KMS-11 (cell line): ENCODE measurements at regions not wholly inside any gene's neighbourhood (a gene's known extent, or its start where the extent isn't known, plus 50 kb on each side); places are given as distances from the start of the nearest gene placed in this dataset.

Source experiments
- H2AFZ ChIP-seq: fragments of 200-600 bp; sonication (generic); 2 replicates; pipeline ENCODE4 v1.6.1; 2016; ENCODE audit warnings: antibody characterized with exemption, mixed run types, low read depth
- H3K27ac ChIP-seq: fragments of 200-600 bp; sonication (generic); 2 replicates; pipeline ENCODE4 v1.6.1; 2016; ENCODE audit warnings: mild to moderate bottlenecking, mixed run types
- H3K27me3 ChIP-seq: fragments of 200-600 bp; sonication (generic); 2 replicates; pipeline ENCODE4 v1.6.1; 2017; ENCODE audit warnings: mild to moderate bottlenecking, low read depth, mixed run types, moderate library complexity; ENCODE audit not compliant: insufficient read depth
- H3K36me3 ChIP-seq: fragments of 200-600 bp; sonication (generic); 2 replicates; pipeline ENCODE4 v1.6.1; 2017; ENCODE audit warnings: mild to moderate bottlenecking, mixed run types; ENCODE audit not compliant: insufficient read depth
- H3K4me1 ChIP-seq: fragments of 200-600 bp; sonication (generic); 2 replicates; pipeline ENCODE4 v1.6.1; 2016; ENCODE audit warnings: mild to moderate bottlenecking, low read depth, mixed run types; ENCODE audit not compliant: poor library complexity, severe bottlenecking
- H3K4me2 ChIP-seq: fragments of 200-600 bp; sonication (generic); 2 replicates; pipeline ENCODE4 v1.7.0; 2016; ENCODE audit warnings: mild to moderate bottlenecking, mixed run types
- H3K4me3 ChIP-seq: fragments of 200-600 bp; sonication (generic); IDR thresholded peaks from 2 replicates; pipeline ENCODE4 v1.6.1; 2017; ENCODE audit warnings: low read depth, low read length, mixed read lengths; ENCODE audit not compliant: insufficient read depth
- H3K79me2 ChIP-seq: fragments of 200-600 bp; sonication (generic); 2 replicates; pipeline ENCODE4 v1.6.1; 2016; ENCODE audit warnings: low read depth, mixed run types; ENCODE audit not compliant: insufficient read depth
- H3K9ac ChIP-seq: fragments of 200-600 bp; sonication (generic); 2 replicates; pipeline ENCODE4 v1.6.1; 2016; ENCODE audit warnings: mild to moderate bottlenecking, mixed run types
- H4K20me1 ChIP-seq: fragments of 200-600 bp; sonication (generic); 2 replicates; pipeline ENCODE4 v1.6.1; 2016; ENCODE audit warnings: mild to moderate bottlenecking, mixed run types; ENCODE audit not compliant: insufficient read depth
- TF ChIP-seq, protein P1 (sequence below): fragments of 200-600 bp; sonication (generic); conservative IDR thresholded peaks from 2 replicates; pipeline ENCODE4 v1.6.1; 2017; ENCODE audit warnings: low read depth, mild to moderate bottlenecking, antibody characterized with exemption, low read length, moderate library complexity, mixed read lengths

DNA sequence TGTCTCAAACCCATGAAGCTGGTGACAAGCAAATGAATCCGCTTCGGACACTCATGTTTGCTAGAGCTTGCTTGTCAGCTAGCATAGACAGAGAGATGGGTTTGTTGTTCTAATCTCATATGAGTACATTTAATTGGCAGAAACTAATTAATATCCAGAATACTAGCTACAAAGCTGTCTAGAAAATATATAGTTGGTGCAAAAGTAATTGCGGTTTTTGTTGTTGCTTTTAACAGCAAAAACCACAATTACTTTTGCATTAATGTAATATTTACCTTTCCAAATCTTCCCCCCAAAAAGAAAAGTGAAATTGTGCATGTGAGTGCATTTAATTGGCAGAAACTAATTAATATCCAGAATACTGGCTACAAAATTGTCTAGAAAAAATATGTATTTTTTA lies 1115.2 kb downstream of the TDRD15 start:
- Histone ChIP-seq H3K4me1 (no peaks in the 10 kb centered on the region), H3K36me3 (no peaks in the 10 kb centered on the region), H3K27ac (no peak overlapping the region), H3K79me2 (no peaks in the 10 kb centered on the region), H3K27me3 (no peaks in the 10 kb centered on the region), H2AFZ (no peak overlapping the region), H3K4me2 (no peak overlapping the region), H4K20me1 (no peaks in the 10 kb centered on the region), H3K4me3 (no peak overlapping the region), H3K9ac (no peak overlapping the region)
- TF ChIP-seq, protein P1, sequence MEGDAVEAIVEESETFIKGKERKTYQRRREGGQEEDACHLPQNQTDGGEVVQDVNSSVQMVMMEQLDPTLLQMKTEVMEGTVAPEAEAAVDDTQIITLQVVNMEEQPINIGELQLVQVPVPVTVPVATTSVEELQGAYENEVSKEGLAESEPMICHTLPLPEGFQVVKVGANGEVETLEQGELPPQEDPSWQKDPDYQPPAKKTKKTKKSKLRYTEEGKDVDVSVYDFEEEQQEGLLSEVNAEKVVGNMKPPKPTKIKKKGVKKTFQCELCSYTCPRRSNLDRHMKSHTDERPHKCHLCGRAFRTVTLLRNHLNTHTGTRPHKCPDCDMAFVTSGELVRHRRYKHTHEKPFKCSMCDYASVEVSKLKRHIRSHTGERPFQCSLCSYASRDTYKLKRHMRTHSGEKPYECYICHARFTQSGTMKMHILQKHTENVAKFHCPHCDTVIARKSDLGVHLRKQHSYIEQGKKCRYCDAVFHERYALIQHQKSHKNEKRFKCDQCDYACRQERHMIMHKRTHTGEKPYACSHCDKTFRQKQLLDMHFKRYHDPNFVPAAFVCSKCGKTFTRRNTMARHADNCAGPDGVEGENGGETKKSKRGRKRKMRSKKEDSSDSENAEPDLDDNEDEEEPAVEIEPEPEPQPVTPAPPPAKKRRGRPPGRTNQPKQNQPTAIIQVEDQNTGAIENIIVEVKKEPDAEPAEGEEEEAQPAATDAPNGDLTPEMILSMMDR, result no peak

DNA sequence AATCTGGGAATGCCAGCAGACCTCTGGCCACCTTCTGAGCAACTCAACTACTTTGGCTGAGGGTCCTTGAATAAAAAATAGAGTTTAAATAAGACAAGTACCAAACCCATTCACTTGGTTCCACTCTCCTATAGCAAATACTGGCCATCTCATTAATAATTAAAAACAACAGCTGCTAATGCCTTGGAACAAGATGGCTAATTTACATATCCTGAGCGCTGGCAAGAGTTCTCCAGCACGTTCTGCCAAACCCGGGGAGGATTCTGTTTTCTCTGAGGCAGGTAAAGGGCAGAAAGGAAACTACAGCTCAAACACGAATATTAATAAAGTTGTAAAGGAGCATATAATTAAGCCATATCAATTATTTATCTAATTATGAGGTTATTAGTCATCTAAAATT lies 1123.7 kb downstream of the TDRD15 start:
- H3K36me3 ChIP-seq, result no peaks in the 10 kb centered on the region
- no peak overlapping the region for H3K4me3 ChIP-seq
- H3K79me2 ChIP-seq, result no peaks in the 10 kb centered on the region
- H3K4me2 ChIP-seq, result no peak overlapping the region
- H3K27ac ChIP-seq, result no peak overlapping the region
- no peaks in the 10 kb centered on the region for H3K4me1 ChIP-seq
- no peaks in the 10 kb centered on the region for H3K27me3 ChIP-seq
- H3K9ac ChIP-seq, result no peak overlapping the region
- H2AFZ ChIP-seq, result no peak overlapping the region
- H4K20me1 ChIP-seq, result no peaks in the 10 kb centered on the region
- TF ChIP-seq, protein P1, result no peak

DNA sequence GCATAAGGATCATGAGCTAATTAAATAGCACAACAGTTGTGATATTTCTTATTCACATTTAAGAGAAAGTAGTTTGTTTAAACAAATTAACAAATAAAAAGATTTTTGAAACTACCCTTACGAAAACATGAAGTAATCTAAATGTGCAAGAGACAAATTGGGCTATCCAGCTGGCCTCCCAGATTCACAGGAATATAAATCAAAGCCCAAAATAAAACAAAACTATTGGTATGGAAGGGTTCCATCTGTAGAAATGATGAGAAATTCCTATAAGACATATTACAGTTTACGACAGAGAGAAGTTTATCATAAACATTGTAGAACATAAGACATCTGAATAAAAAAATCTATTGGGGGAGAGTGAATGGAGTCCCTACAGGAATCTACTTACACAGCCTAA lies 1125.1 kb downstream of the TDRD15 start:
- H3K27me3 ChIP-seq, result no peaks in the 10 kb centered on the region
- no peak overlapping the region for H2AFZ ChIP-seq
- H3K4me1 ChIP-seq, result no peaks in the 10 kb centered on the region
- H3K4me2 ChIP-seq, result no peak overlapping the region
- H3K36me3 ChIP-seq, result no peaks in the 10 kb centered on the region
- H4K20me1 ChIP-seq, result no peaks in the 10 kb centered on the region
- TF ChIP-seq, protein P1, result no peak
- no peak overlapping the region for H3K27ac ChIP-seq
- no peaks in the 10 kb centered on the region for H3K79me2 ChIP-seq
- H3K4me3 ChIP-seq, result no peak overlapping the region
- H3K9ac ChIP-seq, result no peak overlapping the region

DNA sequence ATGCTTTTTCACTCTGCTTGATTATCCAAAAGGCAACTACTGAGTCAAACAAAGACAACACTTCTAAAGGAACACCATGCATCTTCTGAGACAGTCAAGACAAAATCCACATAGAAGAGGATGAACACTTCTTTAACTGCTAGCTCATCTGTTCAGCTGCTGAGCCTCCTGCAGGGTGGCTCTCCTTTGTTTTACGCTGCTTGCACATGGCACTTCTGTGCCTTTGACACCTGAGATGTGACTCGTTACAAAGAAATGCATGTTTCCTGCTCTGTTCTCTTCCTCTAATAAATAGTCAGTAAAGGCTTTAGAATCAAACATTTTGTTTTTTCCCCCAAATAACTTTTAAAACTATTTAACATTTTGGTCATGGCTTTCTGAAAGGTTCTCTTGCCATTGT lies 1129.4 kb downstream of the TDRD15 start:
- Histone ChIP-seq H3K9ac (no peak overlapping the region), H3K27me3 (no peaks in the 10 kb centered on the region), H3K4me3 (no peak overlapping the region), H4K20me1 (no peaks in the 10 kb centered on the region), H3K36me3 (no peaks in the 10 kb centered on the region), H3K4me2 (no peak overlapping the region), H3K79me2 (no peaks in the 10 kb centered on the region), H3K27ac (no peak overlapping the region), H2AFZ (no peak overlapping the region), H3K4me1 (no peaks in the 10 kb centered on the region)
- TF ChIP-seq, protein P1, result no peak

DNA sequence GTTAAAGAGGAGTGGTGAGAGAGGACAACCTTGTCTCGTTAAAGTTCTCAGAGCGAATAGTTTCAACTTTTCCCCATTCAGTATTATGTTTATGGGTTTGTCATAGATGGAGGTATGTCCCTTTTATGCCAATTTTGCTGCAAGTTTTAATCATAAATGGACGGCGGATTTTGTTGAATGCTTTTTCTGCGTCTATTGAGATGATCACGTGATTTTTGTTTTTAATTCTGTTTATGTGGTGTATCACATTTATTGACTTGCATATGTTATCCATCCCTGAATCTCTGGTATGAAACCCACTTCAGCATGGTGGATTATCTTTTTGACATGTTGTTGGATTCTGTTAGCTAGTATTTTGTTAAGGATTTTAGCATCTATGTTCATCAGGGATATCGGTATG lies 1123.8 kb upstream of the KLHL29 start:
- H3K36me3 ChIP-seq, result no peaks in the 10 kb centered on the region
- no peaks in the 10 kb centered on the region for H3K27me3 ChIP-seq
- TF ChIP-seq, protein P1, result no peak
- H4K20me1 ChIP-seq, result no peaks in the 10 kb centered on the region
- H3K27ac ChIP-seq, result no peak overlapping the region
- H3K4me1 ChIP-seq, result peaks cover 6% of the 10 kb centered on the region
- H3K9ac ChIP-seq, result no peak overlapping the region
- no peak overlapping the region for H3K4me3 ChIP-seq
- no peaks in the 10 kb centered on the region for H3K79me2 ChIP-seq
- H3K4me2 ChIP-seq, result no peak overlapping the region
- H2AFZ ChIP-seq, result no peak overlapping the region
